ENCODE measurements at regions not wholly inside any gene's neighbourhood (a gene's known extent, or its start where the extent isn't known, plus 50 kb on each side); places are given as distances from the start of the nearest gene placed in this dataset.
"Not testable (repeated sequence)": the region's sequence is repeated elsewhere in the genome, so short reads cannot be mapped to it uniquely, and the experiment has no call there.

DNA sequence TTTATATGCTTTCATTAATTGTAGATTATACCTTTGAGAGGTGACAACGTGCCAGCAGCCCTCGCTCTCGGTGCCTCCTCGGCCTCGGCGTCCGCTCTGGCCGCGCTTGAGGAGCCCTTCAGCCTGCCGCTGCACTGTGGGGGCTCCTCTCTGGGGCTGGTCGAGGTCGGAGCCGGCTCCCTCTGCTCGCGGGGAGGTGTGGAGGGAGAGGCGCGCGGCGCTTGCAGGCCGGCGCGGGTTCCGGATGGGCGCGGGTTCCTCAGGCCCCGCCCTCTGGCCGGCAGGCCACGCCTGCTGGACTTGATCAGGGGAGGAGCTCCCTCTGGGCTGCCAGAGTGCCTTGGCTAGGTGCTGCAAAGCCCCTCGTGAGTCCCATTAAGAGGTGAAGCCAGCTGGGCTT is 321.1 kb upstream of the PCDH18 start:
- peak; percentile 15 for DNase-seq (ENCODE audit: low spot score)

DNA sequence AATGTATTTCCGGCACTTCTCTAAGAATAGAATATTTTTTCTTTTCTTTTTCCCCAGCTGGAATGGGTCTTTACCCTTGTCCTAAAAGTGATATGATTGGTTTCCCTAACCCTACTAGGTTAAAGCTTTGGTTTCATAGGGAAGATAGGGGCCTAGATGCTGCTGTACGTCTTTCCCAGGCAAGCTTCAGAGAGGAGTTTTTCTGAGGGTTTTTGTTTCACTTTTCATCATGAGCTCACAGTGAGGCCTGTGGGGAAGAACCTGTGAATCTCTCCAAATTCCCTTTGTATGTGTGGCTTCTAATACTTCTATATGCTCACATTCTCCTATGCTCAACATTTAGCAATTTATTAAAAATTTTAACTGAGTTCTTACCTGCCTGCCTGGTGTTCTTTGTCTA is 320.0 kb upstream of the PCDH18 start:
- DNase-seq (ENCODE audit: low spot score): no peak

- DNase-seq (ENCODE audit: low spot score): no peak
Observed at GRCh38 chr4:137851435-137851834, 319.1 kb upstream of the PCDH18 start.

- not testable (repeated sequence) for DNase-seq (ENCODE audit: low spot score)
Observed at GRCh38 chr4:137827945-137828344, 295.7 kb upstream of the PCDH18 start.

DNA sequence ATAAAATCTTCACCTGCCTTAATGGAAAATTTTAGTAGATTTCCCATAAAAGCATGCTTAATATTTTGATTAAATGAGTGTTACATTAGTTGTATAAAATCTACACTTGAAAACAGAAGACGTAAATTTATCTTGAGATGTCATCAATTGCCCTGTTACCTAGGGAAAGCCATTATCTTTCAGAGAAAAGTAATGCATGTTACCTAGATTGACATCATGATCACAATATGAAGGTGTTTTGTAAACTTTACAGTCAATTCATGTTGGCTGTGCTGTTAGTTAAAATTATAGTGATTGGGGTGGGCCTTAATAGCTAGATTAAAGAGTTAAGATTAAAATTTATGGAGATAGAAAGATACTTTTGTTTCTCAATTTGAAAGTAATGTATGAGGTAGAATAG is 293.2 kb upstream of the PCDH18 start:
- no peak for DNase-seq (ENCODE audit: low spot score)

- DNase-seq (ENCODE audit: low spot score): no peak
Observed at GRCh38 chr4:137823007-137823406, 290.7 kb upstream of the PCDH18 start.

GRCh38 chr4:137819964-137820383 is 287.7 kb upstream of the PCDH18 start:
- DNase-seq (ENCODE audit: low spot score): peak; percentile 5

DNA sequence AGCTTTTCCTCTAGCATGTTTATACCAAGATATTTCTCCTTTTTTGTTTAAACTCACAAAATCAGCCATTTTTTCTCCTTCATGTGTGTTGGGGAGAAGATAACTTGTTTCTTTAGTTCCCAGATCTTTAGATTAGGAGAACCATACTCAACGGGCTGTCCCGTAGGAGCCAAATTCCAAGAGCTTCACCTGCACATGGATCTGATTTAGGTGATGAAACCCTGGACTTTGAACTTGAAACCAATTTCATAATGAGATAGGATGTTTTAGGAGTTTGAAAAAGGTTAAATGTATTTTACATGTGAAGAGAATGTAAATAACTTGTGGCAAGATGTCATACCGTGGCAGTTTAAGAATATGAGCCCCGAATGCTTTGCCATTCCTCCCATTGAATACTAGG is 280.0 kb upstream of the PCDH18 start:
- no peak for DNase-seq (ENCODE audit: low spot score)

DNA sequence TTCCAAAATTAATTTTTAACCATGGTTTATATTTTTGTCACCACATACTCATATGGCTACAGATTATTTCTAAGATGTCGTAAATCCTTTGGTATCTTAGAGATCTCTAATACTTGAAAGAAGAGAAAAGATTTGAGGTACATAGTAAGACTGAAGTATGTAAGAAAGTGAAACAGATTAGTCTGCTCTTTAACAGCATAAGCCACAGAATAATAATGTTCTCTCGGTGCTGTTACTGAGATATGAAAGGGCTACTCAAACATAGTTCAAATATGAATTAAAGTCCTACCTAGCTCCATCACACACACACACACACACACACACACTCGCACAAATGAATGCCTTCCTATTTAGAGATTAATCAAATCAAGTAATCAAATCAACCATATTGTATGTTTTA is 274.1 kb upstream of the PCDH18 start:
- no peak for DNase-seq (ENCODE audit: low spot score)

DNA sequence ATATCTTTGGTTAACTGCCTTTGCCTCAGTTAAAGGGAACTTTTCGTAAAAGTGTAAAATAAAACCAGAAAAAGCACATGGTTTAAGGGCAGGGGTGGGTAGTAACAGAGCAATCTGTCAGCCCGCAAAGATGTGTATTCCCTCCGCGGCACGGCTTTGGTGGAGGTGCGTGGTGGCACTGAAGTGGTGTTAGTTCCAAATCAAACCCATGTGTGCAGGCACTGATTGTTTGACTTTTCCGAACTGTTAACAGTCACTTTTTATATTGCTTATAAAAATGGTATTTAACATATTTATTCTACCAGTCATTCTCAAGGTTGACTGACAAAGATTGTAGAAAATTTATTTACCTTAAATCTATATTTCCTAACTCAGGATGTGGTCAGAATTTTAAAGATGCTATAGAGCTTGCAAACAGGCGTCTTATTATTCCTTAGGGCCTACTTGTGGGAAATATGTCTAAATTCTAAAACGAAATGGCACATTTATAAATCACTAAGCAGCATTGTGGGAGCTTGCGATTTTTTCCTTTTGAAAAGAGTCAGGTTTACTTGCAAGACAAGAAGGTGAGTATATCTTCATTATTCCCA is 272.7 kb upstream of the PCDH18 start:
- DNase-seq (ENCODE audit: low spot score): no peak

GRCh38 chr4:137800861-137801260 is 268.6 kb upstream of the PCDH18 start:
- no peak for DNase-seq (ENCODE audit: low spot score)

DNA sequence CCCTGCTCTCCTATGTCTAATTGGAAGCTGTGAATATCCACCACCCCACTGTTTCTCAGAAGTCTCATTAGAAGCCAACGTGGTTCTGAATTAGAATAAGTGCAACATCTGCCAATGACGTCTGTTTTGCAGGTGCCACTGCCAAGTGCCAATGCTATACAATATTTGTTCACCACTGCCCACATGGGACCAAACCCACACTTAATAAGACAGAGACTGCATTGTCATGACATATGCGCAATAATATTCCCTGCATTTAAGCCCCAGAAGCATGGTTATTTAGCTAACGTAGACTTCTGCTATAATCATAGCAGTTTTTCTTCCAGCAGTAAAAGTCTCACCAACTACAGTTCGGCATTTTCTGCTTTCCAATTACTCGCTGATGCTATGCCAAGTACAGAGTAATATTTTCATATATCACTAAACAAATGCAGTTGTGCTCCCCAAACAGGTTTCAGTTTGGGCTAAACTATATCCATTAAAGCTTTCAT is 262.5 kb upstream of the PCDH18 start:
- no peak for DNase-seq (ENCODE audit: low spot score)

GRCh38 chr4:137789263-137789662 is 257.0 kb upstream of the PCDH18 start:
- DNase-seq (ENCODE audit: low spot score): not testable (repeated sequence)

DNA sequence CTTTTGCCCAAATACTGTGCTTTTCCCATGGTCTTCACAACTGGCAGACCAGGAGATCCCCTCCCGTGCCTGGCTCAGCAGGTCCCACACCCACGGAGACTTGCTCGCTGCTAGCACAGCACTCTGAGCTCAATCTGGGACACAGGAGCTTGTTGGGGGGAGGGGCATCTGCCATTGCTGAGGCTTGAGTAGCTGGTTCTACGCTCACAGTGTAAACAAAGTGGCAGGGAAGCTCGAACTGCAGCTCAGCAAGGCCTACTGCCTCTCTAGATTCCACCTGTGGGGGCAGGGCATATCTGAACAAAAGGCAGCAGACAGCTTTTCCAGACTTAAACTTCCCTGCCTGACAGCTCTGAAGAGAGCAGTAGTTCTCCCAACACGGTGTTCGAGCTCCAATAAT is 251.6 kb upstream of the PCDH18 start:
- not testable (repeated sequence) for DNase-seq (ENCODE audit: low spot score)

DNA sequence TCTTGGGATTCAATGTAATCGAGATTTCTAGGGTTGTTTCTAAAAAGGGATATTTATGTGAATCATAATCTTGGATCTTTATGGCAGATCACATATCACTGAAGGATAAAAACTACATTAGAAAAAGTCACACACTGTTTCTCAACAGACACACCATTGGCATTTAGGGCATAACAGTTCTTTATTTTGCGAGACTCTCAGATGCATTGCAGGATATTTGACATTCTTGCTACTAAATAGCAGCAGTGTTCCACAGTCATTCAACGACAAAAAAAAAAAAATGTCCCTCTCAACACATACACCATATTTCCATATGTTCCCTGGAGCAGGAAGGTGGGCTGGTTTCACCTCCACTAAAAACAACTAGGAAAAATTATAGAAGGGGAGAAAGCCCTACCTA is 243.4 kb upstream of the PCDH18 start:
- no peak for DNase-seq (ENCODE audit: low spot score)

- DNase-seq (ENCODE audit: low spot score): no peak
Observed at GRCh38 chr4:137774501-137774900, 242.2 kb upstream of the PCDH18 start.

- DNase-seq (ENCODE audit: low spot score): no peak
Observed at GRCh38 chr4:137768881-137769280, 236.6 kb upstream of the PCDH18 start.

DNA sequence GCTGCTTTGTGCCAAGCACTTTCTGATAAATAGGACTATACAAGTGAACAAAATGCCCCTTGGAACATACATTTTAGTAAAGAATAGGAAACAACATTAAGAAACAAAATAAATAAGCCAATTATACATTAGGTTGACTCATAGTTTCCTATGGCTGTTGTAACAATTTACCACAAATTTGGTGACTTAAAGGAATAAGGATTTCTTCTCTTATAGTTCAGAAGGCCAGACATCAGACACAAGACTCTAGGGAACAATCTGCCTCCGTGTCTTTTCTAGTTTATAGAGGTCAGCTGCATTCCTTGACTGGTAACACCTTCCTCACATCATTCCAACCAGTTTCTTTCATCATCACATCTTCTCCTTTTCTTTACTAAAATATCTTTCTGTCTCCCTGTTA is 235.9 kb upstream of the PCDH18 start:
- no peak for DNase-seq (ENCODE audit: low spot score)

DNA sequence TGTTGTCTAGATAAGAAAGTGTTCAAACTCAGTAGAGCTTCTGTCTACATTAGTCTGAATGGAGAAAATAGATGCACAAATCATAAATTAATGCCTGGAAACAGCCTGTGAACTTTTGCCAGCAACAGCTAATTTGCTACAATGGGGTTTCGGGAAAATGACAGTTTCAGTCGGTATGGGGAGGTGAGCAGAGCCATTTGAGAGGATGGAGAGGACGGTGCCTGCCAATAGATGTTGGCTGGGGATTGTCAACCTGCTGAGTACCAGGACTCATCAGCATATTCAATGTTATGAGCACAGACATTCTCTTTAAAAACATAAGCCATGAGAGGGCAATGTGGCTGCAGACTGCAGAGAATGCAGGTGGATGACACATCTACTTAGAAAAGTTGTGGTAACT is 230.3 kb upstream of the PCDH18 start:
- no peak for DNase-seq (ENCODE audit: low spot score)

DNA sequence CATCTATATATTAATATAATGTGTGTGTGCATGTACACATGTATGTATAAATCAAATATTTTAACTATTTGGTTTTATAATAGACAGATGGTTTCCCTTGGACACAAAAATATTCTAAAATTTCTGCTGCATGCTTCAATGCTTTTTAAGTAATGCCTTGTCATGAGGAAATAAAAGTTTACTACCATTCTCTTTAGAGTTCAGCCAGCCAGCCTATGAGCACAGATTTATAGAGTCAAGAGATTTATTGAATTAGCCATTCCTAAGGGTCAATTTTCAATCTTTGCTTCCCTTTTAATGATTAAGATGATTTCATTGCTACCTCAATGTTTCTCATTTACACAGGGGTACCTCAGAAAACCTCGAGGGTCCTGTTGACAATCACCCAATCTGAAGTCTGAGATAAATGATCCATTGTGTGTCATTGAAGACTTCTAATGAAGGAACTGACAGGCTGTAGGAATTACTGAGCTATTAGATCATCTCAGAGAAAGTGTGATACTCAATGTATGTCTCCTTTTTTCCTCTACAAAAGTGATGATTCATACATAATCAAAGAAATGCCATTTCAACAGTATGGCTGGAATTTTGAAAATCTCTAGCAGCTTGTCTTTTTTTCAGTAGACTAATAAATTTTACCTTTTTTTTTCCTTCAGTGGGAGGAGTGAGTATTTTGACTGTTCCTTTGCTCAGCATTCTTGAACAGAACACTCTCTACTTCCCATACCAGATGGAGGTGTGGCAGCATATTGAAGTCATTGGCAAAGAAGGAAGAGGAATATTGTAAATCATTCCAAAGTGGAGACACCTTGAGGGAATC is 222.6 kb upstream of the PCDH18 start:
- DNase-seq (ENCODE audit: low spot score): no peak

DNA sequence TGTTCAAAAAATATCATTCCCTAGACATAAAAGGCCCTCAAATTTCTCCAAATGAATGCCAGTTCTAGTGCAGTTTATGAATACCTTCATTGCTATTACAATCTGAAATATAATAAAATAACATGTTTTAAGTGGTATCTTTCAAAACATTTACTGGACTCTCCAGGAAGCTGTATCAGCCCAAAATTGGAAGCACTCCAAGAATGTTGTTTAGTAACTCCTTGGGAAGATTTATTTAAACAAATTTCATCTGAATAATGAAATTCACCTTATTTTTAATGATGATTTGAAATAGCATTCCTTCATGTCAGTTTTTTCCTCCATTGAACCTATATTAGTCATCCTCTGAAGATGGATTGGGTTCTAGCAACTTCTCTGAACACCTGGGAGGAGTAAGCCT is 217.2 kb upstream of the PCDH18 start:
- DNase-seq (ENCODE audit: low spot score): no peak

DNA sequence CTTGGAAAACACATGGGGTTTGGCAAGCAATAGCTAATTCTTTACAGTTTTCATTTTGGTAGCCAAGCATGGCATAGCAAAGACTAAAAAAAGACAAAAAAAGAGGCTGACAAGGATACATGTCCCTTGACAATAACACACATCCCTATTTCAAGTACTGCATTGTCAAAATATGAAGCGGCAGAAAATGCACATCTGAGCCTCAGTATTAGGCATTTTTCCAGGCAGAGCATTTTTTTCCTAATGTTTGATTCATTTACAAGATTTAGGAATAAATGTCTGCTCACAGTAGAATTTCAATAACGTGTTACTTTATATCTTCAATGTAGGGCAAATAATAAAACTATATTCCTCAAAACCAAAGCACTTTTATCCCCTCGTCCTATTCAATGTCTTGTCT is 216.3 kb upstream of the PCDH18 start:
- no peak for DNase-seq (ENCODE audit: low spot score)

GRCh38 chr4:137740141-137740540 is 207.8 kb upstream of the PCDH18 start:
- DNase-seq (ENCODE audit: low spot score): no peak

- no peak for DNase-seq (ENCODE audit: low spot score)
Observed at GRCh38 chr4:137739391-137739790, 207.1 kb upstream of the PCDH18 start.
